Left lung (tissue), 4 donors: ENCODE measurements at regions not wholly inside any gene's neighbourhood (a gene's known extent, or its start where the extent isn't known, plus 50 kb on each side); places are given as distances from the start of the nearest gene placed in this dataset.

Experiments used
- ATAC-seq: fragments of 200-7000 bp; cut with Tn5 transposase; one replicate; pipeline ENCODE4 v1.9.1; 2020; ENCODE audit warnings: moderate library complexity
- DNase-seq, 4 donors: peaks; one replicate each; pipeline ENCODE4 v3.0.0-alpha.2; 2013 to 2020
- H3K27ac ChIP-seq, 2 donors: fragments of 200-600 bp; sonication (generic) in 1 of 2; one replicate each; pipeline versions ENCODE4 v1.5.0 to v1.8.0; 2020 to 2021
- H3K27me3 ChIP-seq, 2 donors: fragments of 200-600 bp; sonication (generic) in 1 of 2; one replicate each; pipeline versions ENCODE4 v1.5.0 to v1.8.0; 2020 to 2021
- H3K36me3 ChIP-seq, 2 donors: fragments of 200-600 bp; sonication (generic) in 1 of 2; one replicate each; pipeline versions ENCODE4 v1.5.0 to v1.8.0; 2020 to 2021
- H3K4me1 ChIP-seq, 2 donors: fragments of 200-600 bp; one replicate each; pipeline ENCODE4 v1.8.0; 2021
- H3K4me3 ChIP-seq, 2 donors: fragments of 200-600 bp; sonication (generic) in 1 of 2; one replicate each; pipeline versions ENCODE4 v1.5.0 to v1.8.0; 2020 to 2021; ENCODE audit warnings: mild to moderate bottlenecking in 1 of 2
- H3K9me3 ChIP-seq, 2 donors: fragments of 200-600 bp; sonication (generic) in 1 of 2; one replicate each; pipeline versions ENCODE4 v1.5.0 to v1.8.0; 2020 to 2021
- intact Hi-C, 2 donors: fragments of 100-400 bp; cut with DNase I; formaldehyde crosslinking; loops; one replicate each; pipeline versions ENCODE4 v1.11.2 to v1.14.2; 2022
- TF ChIP-seq, protein P1 (sequence below), 2 donors: fragments of 200-600 bp; sonication (generic) in 1 of 2; IDR thresholded peaks; one replicate each; pipeline versions ENCODE4 v1.5.0 to v1.8.0; 2021; ENCODE audit warnings: antibody characterized with exemption in 2 of 2
- donor health status: DM: no; HTN: yes; CAD: no.
- donor health status: DM: no; HTN: no; CAD: no.

DNA sequence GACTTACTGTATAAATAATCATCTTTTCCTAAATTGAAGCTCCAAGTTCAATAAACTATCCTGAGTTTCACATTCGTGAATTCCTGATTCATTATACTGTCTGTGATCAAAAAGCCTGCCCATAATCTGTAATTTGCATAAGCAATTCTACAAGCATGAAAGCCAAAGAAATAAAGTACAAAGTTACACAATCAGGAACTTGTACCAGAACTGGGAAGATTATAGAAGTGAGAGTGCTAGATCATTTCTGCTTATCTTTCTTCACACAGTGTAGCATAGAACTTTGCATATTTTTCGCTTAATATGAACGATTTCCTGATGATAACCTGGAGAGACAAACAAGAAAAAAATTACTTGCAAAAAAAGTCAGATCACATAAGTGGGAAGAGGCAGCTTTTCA, 308.2 kb downstream of the C12orf50 start:
- H3K27ac ChIP-seq, result no peak overlapping the region
- intact Hi-C loops, result no loop called here

DNA sequence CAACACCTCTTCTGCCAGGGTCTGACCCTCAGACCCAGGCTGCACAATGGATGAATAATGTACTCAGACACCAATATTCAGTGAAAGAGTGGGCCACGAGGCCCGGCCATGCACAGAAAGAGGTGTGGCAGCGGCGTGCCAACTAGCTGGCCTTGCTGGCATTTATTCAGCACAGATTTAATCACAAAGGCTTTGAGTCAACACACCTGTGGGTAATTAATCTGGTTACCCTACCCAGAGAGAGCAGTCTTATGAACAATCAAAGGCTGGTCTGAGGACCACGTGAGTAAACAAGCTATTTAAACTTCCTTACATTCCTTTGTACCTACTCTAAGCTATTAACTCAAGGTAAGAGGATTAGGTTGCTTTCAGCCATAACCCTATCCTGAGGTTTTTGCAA, 324.8 kb downstream of the C12orf50 start:
- H3K36me3 ChIP-seq, result no peaks in the 10 kb centered on the region
- H3K9me3 ChIP-seq, result peaks cover 0 to 2% of the 10 kb centered on the region in 2 donors
- intact Hi-C loops, result no loop called here
- DNase-seq (peak in 1 of 4 donors; percentile 34), ATAC-seq (no peak)
- TF ChIP-seq, protein P1, sequence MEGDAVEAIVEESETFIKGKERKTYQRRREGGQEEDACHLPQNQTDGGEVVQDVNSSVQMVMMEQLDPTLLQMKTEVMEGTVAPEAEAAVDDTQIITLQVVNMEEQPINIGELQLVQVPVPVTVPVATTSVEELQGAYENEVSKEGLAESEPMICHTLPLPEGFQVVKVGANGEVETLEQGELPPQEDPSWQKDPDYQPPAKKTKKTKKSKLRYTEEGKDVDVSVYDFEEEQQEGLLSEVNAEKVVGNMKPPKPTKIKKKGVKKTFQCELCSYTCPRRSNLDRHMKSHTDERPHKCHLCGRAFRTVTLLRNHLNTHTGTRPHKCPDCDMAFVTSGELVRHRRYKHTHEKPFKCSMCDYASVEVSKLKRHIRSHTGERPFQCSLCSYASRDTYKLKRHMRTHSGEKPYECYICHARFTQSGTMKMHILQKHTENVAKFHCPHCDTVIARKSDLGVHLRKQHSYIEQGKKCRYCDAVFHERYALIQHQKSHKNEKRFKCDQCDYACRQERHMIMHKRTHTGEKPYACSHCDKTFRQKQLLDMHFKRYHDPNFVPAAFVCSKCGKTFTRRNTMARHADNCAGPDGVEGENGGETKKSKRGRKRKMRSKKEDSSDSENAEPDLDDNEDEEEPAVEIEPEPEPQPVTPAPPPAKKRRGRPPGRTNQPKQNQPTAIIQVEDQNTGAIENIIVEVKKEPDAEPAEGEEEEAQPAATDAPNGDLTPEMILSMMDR (IDR thresholded peaks at IDR 0.05), result no peak
- no peak overlapping the region for H3K4me3 ChIP-seq
- H3K4me1 ChIP-seq, result no peaks in the 10 kb centered on the region
- H3K27ac ChIP-seq, result no peak overlapping the region
- H3K27me3 ChIP-seq, result no peaks in the 10 kb centered on the region

More for the DNA sequence above, 308.2 kb downstream of the C12orf50 start:
- Histone ChIP-seq H3K36me3 (no peaks in the 10 kb centered on the region), H3K4me1 (no peaks in the 10 kb centered on the region), H3K27me3 (no peaks in the 10 kb centered on the region), H3K9me3 (peaks cover 0 to 8% of the 10 kb centered on the region in 2 donors), H3K4me3 (no peak overlapping the region)
- DNase-seq (no peak), ATAC-seq (no peak)
- TF ChIP-seq, protein P1 (IDR thresholded peaks at IDR 0.05), result no peak

DNA sequence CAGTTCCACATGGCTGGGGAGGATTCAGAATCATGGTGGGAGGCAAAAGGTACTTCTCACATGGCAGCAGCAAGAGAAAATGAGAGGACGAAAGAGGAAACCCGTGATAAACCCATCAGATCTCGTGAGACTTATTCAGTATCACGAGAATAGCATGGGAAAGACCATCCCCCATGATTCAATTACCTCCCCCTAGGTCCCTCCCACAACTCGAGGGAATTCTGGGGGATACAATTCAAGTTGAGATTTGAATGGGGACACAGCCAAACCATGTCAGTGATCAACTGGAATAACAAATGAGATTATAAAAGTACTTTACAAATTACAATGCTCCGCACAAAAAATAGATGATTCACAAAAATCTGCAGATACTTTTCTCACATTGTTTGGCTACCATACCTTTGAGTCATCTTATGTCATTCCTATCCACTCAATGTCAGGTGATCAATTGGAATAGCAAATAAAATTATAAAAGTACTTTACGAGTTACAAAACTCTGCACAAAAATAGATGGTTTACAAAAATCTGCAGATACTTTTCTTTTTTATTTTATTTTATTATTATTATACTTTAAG, 338.9 kb downstream of the C12orf50 start:
- TF ChIP-seq, protein P1 (IDR thresholded peaks at IDR 0.05), result no peak
- no peak overlapping the region for H3K27ac ChIP-seq
- H3K4me3 ChIP-seq, result no peak overlapping the region
- no peaks in the 10 kb centered on the region for H3K9me3 ChIP-seq
- H3K36me3 ChIP-seq, result no peaks in the 10 kb centered on the region
- intact Hi-C loops, result no loop called here
- H3K4me1 ChIP-seq, result no peaks in the 10 kb centered on the region
- ATAC-seq, result no peak
- no peaks in the 10 kb centered on the region for H3K27me3 ChIP-seq
- no peak for DNase-seq

DNA sequence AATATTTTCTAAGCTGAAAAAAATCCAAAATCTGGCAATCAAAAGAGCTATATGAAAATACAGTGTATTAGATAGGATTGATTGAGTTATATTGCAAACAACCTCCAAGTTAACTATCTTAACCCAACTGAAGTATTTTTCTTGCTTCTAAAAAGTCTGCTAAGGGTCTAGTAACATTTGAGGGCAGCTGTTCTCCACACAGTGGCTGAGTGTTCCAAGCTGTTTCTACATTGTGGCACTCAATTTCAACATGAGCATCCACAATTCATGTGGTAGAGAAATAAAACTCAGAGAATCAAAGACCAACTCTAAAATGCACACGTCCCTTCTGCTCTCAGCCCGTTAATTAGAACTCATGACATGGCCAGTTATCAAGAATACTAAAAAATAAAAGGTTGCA, 340.0 kb downstream of the C12orf50 start:
- H3K4me3 ChIP-seq, result no peak overlapping the region
- intact Hi-C loops, result no loop called here
- no peaks in the 10 kb centered on the region for H3K9me3 ChIP-seq
- ATAC-seq, result no peak
- TF ChIP-seq, protein P1 (IDR thresholded peaks at IDR 0.05), result no peak
- DNase-seq, result peak in 1 of 4 donors; percentile 28
- no peak overlapping the region for H3K27ac ChIP-seq
- H3K36me3 ChIP-seq, result no peaks in the 10 kb centered on the region
- no peaks in the 10 kb centered on the region for H3K4me1 ChIP-seq
- H3K27me3 ChIP-seq, result no peaks in the 10 kb centered on the region

DNA sequence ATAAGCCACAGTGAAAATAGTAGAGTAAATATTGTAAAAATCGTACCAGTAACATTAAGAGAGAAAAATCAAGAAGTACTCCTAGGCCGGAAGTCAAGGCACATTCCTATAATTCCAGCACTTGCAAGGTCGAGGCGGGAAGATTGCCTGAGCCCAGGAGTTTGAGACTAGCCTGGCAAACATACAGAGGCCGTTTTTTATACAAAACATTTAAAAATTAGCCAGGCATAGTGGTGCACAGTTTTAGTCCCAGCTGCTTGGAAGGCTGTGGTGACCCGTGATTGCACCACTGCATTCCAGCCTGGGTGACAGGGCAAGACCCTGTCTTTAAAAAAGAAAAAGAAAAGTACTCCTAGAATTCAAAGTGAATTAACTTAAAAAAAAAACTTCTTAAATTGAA, 341.8 kb downstream of the C12orf50 start:
- H3K36me3 ChIP-seq, result no peaks in the 10 kb centered on the region
- DNase-seq, result peak in 2 of 4 donors; percentile 10 to 22
- H3K4me1 ChIP-seq, result no peaks in the 10 kb centered on the region
- no peaks in the 10 kb centered on the region for H3K27me3 ChIP-seq
- intact Hi-C loops, result no loop called here
- H3K9me3 ChIP-seq, result no peaks in the 10 kb centered on the region
- no peak overlapping the region for H3K27ac ChIP-seq
- H3K4me3 ChIP-seq, result no peak overlapping the region
- peak; percentile 69 for ATAC-seq
- TF ChIP-seq, protein P1 (IDR thresholded peaks at IDR 0.05), result no peak
